GM13977 (cell line): ENCODE measurements at regions not wholly inside any gene's neighbourhood (a gene's known extent, or its start where the extent isn't known, plus 50 kb on each side); places are given as distances from the start of the nearest gene placed in this dataset.

Experiments
- DNase-seq: peaks from one replicate; pipeline ENCODE4 v3.0.0; 2012; ENCODE audit warnings: low spot score
- in situ Hi-C: fragments of 300-500 bp; cut with MboI; formaldehyde crosslinking; loops from one replicate; pipeline ENCODE4 v1.12.0; 2022; ENCODE audit warnings: low sequenced_read_pairs, low pct_unique_long_range_greater_than_20kb, mixed read lengths, inconsistent platforms; ENCODE audit not compliant: unreplicated experiment
- TF ChIP-seq, protein P1 (sequence below): IDR thresholded peaks from 2 replicates; pipeline ENCODE4 v1.5.1; 2012; ENCODE audit warnings: mild to moderate bottlenecking, control low read depth; ENCODE audit not compliant: insufficient read depth; ENCODE audit errors: extremely low read depth, missing control alignments

GRCh38 chr18:64240316-64240715 is 91.4 kb upstream of the LINC00305 start:
- TF ChIP-seq, protein P1, sequence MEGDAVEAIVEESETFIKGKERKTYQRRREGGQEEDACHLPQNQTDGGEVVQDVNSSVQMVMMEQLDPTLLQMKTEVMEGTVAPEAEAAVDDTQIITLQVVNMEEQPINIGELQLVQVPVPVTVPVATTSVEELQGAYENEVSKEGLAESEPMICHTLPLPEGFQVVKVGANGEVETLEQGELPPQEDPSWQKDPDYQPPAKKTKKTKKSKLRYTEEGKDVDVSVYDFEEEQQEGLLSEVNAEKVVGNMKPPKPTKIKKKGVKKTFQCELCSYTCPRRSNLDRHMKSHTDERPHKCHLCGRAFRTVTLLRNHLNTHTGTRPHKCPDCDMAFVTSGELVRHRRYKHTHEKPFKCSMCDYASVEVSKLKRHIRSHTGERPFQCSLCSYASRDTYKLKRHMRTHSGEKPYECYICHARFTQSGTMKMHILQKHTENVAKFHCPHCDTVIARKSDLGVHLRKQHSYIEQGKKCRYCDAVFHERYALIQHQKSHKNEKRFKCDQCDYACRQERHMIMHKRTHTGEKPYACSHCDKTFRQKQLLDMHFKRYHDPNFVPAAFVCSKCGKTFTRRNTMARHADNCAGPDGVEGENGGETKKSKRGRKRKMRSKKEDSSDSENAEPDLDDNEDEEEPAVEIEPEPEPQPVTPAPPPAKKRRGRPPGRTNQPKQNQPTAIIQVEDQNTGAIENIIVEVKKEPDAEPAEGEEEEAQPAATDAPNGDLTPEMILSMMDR = no peak
- in situ Hi-C loops = no loop called here
- no peak for DNase-seq

DNA sequence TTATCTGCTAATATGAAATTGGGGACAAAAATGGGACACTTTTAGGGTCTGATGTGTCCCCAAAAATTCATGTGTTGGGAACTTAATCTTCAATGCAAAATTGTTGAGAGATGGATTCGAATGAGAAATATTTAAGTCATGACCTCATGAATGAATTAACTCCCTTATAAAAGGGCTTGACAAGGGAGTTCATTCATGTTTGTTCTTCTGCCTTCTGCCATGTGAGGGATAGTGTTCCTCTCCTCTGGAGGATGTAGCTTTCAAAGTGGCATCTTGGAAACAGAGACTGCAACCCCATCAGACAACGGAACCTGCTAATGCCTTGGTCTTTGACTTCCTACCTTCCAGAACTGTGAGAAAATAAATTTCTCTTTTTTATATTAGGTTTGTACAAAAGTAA is 89.2 kb upstream of the LINC00305 start:
- TF ChIP-seq, protein P1 = no peak
- no peak for DNase-seq
- in situ Hi-C loops = no loop called here

DNA sequence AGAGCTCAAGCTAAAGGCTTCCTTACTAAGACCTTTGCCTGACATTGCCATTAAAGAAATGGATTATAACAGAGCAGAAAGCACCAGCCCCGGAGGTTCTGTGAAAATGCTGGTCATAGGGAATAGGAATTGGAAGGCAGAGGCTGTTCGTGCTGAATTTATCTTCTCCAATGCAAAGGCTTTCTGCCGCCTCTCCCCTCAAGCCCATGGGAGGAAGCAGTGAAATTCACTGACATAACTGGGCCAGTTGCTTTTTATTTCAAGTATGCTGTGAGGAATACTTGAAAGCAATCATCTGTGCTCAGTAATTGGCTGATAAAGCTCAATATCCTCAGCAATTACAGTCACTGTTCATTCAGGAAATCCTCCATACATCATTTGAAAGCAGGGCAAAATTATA is 85.4 kb upstream of the LINC00305 start:
- in situ Hi-C loops = no loop called here
- TF ChIP-seq, protein P1 = no peak
- no peak for DNase-seq

GRCh38 chr18:64233851-64234250 is 85.0 kb upstream of the LINC00305 start:
- DNase-seq = no peak
- in situ Hi-C loops = no loop called here
- TF ChIP-seq, protein P1 = no peak

DNA sequence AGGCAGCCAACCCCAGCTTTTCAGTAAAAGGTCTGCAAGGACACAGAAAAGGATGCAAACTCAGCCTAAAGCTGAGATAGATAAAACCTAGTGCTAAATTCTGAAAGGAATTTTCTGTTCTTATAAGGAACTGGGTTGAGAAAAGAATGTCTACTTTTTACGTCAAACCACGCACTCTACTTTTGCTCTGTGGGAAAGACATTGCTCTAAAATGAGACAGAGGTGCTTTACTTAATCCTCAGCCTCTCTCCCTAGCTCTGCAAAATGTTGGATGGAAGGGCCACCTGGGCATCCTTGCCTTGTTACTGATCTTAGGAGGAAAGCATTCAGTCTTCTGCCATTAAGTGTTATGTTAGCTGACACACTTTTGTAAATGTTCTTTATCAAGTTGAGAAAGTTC is 72.1 kb upstream of the LINC00305 start:
- no peak for DNase-seq
- in situ Hi-C loops = no loop called here
- TF ChIP-seq, protein P1 = no peak

DNA sequence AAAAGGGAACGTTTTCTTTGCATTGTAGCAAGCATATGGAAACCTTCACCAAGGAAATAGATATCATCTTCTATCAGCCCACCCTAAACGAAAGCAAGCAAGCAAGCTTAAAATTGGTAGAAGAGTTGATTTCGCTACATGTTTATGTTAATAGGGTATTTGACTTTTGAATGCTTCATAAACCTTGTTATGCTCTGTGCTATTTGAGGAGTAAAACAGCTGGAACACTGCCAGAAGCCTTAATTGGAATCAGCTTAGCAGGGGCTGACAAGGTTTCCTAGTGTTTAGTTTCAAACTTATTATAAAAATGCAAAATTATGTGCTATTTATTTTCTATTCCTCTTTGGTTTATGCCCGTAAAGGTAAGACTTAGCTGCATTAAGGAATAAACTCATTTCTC is 70.6 kb upstream of the LINC00305 start:
- in situ Hi-C loops = no loop called here
- DNase-seq = no peak

GRCh38 chr18:64210401-64210949 is 61.6 kb upstream of the LINC00305 start:
- in situ Hi-C loops = no loop called here
- TF ChIP-seq, protein P1 = no peak
- no peak for DNase-seq

More for the DNA sequence above, 70.6 kb upstream of the LINC00305 start:
- TF ChIP-seq, protein P1 = no peak
